ENCODE measurements at regions not wholly inside any gene's neighbourhood (a gene's known extent, or its start where the extent isn't known, plus 50 kb on each side); places are given as distances from the start of the nearest gene placed in this dataset.

GRCh38 chr7:136180984-136181383, 203.8 kb upstream of the MTPN start (continued):
- no peak for TF ChIP-seq CTCF (IDR thresholded peaks at IDR 0.05; ENCODE audit: control extremely low read depth in 1 of 3, insufficient read depth in 1 of 3, low read depth in 1 of 3, low read length in 3 of 3)
- no peak for TF ChIP-seq SP1 (IDR thresholded peaks at IDR 0.05; ENCODE audit: low read depth, low read length)
- TF ChIP-seq RNF2 (IDR thresholded peaks at IDR 0.05; ENCODE audit: borderline replicate concordance, low read depth, low read length, missing control alignments, poor library complexity, severe bottlenecking), result no peak
